GM19239 (cell line): ENCODE measurements at regions not wholly inside any gene's neighbourhood (a gene's known extent, or its start where the extent isn't known, plus 50 kb on each side); places are given as distances from the start of the nearest gene placed in this dataset.
"Not testable (repeated sequence)": the region's sequence is repeated elsewhere in the genome, so short reads cannot be mapped to it uniquely, and the experiment has no call there.

Experiments used
- DNase-seq: peaks from one replicate; pipeline ENCODE4 v3.0.0; 2011; ENCODE audit warnings: low spot score; ENCODE audit not compliant: insufficient read length
- FAIRE-seq: peaks from 2 replicates; lab custom pipeline; 2011; peaks lifted over from hg19 to GRCh38; lab: Jason Lieb, UNC

DNA sequence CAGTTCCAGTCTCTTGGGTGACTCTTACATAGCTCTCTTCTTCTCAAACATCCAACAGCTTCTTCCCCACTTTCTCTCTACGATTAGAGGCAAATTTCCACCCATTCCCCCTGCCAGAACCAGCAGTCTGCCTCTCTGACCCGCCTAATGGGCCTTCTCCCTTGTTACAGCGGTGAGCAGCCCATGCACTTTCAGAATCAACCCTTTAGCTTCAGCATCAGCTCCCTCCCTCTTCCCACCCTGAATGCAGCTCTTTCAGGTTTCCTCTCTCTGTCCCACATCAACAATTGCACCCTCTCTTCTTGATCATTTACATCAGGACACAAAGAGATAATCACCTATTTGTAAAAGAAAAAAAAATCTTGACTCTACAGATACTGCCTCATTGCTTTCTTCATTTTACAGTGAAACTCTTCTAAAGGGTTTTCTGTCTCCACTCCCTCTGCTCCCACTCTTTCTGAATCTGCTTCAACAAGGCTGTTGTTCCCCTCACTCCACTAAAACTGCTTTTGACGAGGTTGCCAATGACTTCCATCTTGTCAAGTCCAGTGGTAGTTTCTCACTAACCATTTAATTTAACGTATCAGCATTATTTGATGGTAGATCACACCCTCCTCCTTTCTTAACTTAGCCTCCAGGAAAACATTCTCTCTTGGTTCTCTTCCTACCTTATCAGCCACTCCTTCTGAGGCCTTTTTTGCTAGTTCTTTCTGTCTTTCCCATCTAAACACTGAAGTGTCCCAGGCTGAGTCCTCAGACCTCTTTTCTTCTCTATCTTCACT, 106.6 kb downstream of the NPY start:
- no peak for FAIRE-seq
- no peak for DNase-seq

DNA sequence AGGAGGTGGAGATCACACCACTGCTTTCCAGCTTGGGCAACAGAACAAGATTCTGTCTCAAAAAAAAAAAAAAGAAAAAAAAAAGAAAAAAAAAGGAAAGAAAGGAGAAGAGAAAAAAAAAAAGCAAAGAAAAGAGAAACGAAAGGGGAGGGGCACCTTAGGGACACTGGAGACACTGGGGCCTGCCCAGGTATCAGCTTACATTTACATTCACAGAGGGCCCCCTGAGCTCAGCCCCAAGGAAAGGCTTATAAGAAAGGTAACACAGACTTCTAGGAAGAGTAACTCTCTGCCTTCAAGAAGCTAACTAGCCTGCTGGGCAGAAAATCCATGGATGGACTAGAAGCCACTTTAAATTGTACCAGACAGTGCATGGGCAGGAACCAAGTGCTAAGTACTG, 108.8 kb downstream of the NPY start:
- no peak for FAIRE-seq
- no peak for DNase-seq

- FAIRE-seq (no peak), DNase-seq (no peak)
These were observed 111.5 kb downstream of the NPY start for GRCh38 chr7:24395512-24395911.

- DNase-seq, FAIRE-seq: not testable (repeated sequence)
These were observed 112.4 kb downstream of the NPY start for GRCh38 chr7:24396387-24396786.

DNA sequence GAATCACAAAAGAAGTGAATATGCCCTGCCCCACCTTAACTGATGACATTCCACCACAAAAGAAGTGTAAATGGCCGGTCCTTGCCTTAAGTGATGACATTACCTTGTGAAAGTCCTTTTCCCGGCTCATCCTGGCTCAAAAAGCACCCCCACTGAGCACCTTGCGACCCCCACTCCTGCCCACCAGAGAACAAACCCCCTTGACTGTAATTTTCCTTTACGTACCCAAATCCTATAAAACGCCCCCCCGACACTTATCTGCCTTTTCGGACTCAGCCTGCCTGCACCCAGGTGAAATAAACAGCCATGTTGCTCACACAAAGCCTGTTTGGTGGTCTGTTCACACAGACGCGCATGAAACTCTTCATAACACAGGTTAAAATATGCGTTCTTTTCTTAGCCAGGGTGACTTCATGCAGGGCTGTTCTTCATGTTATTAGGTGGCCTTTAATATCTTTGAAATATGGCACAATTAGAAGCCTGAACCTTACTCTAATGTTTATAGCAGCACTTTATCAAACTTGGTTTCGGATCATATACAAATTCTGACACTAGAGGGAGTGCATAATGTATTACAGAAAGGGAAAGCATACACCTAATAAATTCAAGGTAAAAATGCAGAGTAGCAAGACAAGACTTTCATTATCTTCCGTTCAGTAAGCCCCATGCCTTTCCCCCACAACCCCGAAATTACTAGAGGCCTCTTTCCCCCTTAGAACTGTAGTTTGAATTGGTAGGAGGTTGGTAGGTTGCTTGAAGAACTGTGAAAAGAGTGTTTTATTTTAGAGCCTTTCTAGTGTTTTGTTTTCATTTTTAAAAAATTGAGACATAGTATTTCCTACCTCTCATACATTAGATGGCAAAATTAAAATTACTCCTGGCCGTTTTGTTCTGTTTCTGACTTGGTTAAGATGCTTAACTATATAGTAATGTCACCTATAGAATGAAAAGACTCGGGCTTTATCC, 117.9 kb downstream of the NPY start:
- DNase-seq: no peak
- FAIRE-seq: peak; percentile 79

DNA sequence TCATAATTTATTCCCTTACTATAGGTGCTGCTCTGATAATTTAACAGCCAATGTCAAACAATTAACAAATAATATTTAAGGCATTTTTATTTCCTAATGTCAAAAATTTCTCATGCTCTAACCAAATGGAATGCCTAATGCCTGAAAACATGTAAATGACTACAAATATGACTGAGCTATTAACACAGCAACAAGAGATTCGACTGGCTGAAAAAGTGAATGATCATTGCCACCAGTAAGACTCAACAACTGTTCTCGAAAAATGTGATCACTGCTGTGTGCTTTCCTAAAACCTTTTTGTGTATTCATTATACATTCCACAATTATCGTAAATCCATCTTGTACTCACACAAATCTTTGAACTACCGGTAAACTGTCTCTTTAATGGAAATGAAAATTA, 118.7 kb downstream of the NPY start:
- DNase-seq (no peak), FAIRE-seq (no peak)

- FAIRE-seq: no peak
- DNase-seq: no peak
These were observed 119.6 kb downstream of the NPY start for GRCh38 chr7:24403557-24403956.

GRCh38 chr7:24404315-24404714, 120.3 kb downstream of the NPY start:
- DNase-seq (no peak), FAIRE-seq (no peak)

DNA sequence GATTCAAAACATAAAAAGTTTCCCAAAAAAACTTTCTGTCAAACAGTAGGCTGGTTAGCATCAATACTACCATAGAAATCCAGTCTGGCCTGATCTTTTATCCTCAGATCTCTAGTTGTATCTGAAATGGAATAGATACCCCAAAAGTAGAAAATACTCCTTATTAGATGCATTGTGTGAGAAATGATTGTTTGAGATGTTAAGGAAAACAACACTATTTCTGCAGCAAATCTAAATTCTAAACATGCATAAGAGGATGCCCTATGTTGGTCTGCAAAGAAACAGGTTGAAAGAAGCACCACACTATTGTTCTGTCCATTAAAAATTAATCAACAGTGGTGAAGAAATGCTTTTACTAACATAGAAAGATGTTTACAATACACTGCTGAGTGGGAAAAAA, 121.0 kb downstream of the NPY start:
- FAIRE-seq: peak; percentile 35
- DNase-seq: no peak

DNA sequence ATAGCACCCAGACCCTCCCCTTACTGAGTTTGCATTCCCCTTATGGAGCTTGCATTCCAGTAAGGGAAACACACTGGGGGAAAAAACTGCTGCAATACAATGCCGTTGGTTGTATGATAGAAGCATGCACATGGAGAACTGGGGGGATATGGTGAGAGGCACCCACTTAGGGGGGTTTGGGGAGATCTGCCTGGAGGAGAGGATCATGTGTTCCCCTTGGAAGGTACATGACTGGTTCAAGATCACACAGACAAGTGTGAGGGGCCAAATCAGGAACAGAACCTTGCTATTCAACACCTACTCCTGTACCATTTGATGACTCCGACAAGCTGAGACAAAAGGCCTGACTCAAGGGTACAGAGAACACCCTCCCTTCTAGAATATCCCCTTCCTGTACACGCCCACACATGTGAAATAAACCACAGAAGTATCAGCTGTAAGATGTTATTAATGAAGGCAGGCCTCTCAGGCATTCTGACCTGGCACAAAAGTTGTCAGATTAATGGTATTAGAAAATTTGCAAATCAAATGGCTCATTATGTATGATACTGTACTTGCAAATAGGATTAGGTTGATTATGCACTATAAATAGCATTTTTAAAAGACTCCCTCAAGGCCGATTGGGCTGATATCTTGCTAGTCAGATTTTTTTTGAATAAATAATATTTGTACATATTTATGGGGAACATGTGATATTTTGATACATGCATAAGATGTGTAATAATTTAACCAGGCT, 122.2 kb downstream of the NPY start:
- peak; percentile 91 for FAIRE-seq

DNA sequence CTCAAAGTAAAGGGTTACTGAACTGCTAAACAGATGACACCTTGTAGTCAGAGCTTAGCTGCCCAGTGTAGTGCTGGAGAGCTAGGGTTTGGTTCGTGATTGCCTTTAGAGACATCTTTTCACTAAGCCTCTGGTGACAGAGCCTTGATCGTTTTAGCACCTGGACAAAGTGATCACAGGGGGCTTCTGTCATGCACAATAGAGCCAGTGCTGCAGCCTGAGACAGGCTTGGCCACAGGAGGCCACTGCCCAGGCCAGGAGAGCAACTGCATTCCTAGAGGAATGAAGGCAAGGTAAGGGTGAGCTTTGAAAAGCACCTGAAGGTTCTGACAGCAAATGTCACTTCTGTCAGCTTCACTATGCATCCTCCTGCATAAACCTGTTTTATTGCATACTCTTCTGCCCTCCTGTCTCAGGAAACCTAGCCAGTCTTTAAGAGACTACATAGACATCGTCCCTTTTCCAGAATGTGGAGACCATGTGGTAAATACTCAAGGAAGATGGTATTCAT, 122.9 kb downstream of the NPY start:
- no peak for FAIRE-seq
- DNase-seq: no peak

More for the DNA sequence above, 122.2 kb downstream of the NPY start:
- DNase-seq: no peak

GRCh38 chr7:24407965-24408364, 124.0 kb downstream of the NPY start:
- FAIRE-seq: no peak

GRCh38 chr7:24408798-24409430, 124.9 kb downstream of the NPY start:
- FAIRE-seq (no peak), DNase-seq (no peak)

More at GRCh38 chr7:24407965-24408364, 124.0 kb downstream of the NPY start:
- no peak for DNase-seq

- FAIRE-seq: no peak
- no peak for DNase-seq
These were observed 125.5 kb downstream of the NPY start for GRCh38 chr7:24409431-24410024.

GRCh38 chr7:24411226-24411625, 127.2 kb downstream of the NPY start:
- FAIRE-seq: no peak
- no peak for DNase-seq

- DNase-seq (no peak), FAIRE-seq (no peak)
These were observed 133.6 kb downstream of the NPY start for GRCh38 chr7:24417526-24418120.

- FAIRE-seq: peak; percentile 35
- no peak for DNase-seq
These were observed 135.1 kb downstream of the NPY start for GRCh38 chr7:24419077-24419476.

DNA sequence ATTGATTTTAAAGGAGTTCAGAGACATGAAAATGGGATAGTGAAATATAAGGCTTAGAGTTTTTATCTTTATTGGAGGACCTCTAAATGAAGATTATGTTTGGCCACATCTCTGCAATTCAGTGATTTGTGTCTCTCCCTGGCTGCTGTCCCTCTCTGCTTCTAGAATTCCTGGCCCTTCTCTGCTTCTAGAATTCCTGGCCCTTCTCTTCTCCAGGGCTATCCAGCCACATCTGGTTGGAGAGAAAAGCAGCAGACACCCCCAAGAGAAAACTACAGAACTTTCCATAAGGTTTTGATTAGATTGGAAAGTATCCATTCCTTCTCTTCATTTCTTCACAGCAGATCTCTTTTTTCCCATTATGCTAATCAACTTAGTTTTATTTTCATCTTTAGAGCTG, 135.5 kb downstream of the NPY start:
- FAIRE-seq (no peak), DNase-seq (no peak)

GRCh38 chr7:24422441-24423010, 138.5 kb downstream of the NPY start:
- peak; percentile 42 for FAIRE-seq
- DNase-seq: no peak
